ENCODE measurements at regions not wholly inside any gene's neighbourhood (a gene's known extent, or its start where the extent isn't known, plus 50 kb on each side); places are given as distances from the start of the nearest gene placed in this dataset.
"Not testable (repeated sequence)": the region's sequence is repeated elsewhere in the genome, so short reads cannot be mapped to it uniquely, and the experiment has no call there.

DNA sequence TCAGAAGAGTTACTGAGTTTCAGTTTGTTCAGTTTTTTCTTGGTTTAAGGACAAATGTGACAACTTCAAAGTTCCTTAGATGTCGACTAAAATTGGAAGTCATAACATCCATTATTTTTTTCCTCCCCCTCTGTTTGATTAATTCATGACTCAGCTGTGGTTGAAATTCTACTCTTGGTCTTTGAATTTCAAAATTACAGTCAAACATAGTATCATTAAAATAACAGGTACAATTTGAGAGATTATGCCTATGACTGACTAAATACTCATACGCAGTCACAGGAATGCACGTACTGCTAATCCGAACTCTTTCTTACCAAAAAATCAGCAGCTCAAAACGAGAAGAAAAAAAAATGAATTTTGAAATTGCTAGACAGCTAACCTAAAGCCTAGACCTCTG lies 1434.8 kb downstream of the RAPGEF2 start:
- no peak for DNase-seq

DNA sequence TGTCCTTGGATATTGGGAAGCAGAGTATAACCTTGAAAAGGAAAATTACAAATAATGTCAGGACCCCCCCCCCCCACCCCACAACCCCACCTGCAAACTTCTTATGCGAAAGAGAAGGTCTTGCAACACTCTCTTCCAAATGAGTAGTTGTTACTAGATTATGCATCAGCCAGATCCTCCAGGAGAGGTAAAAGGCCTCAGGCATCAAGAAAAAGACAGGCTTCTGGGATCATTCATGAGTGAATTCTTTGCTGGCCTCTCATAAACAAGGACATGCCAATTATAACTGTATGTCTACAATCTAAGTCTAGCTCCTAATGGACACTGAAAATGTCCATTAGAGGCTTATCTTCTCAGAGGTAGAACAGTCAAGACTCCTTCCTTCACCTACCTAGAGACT lies 1443.3 kb downstream of the RAPGEF2 start:
- no peak for DNase-seq

DNA sequence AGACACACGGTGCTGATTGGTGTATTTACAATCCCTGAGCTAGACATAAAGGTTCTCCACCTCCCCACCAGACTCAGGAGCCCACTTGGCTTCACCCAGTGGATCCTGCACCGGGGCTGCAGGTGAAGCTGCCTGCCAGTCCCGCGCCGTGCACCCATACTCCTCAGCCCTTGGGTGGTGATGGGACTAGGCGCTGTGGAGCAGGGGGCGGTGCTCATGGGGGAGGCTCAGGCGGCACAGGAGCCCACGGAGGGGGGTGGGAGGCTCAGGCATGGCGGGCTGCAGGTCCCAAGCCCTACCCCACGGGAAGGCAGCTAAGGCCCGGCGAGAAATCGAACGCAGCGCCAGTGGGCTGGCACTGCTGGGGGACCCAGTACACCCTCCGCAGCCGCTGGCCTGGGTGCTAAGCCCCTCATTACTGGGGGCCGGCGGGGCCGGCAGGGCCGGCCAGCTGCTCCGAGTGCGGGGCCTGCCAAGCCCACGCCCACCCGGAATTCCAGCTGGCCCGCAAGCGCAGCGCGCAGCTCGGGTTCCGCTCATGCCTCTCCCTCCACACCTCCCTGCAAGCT lies 1447.2 kb downstream of the RAPGEF2 start:
- DNase-seq, result not testable (repeated sequence)

DNA sequence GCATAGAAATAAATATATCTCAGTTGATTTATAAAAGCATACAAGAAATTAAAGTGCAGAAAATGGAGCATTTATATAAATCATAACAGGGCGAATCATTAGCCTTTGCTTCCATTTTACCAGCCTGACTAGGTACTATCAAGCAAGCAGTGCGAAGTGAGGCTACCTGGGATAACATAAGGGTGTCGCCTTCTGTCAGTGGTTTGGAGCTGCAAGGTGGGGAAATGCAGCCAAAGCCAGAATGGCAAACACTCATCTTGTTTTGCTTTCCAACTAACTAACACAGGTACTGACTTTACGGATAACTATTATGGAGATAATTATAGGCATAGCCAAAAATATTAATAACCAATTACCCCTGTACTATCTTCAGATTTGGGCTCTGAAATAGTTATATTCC lies 1459.8 kb downstream of the RAPGEF2 start:
- no peak for DNase-seq

DNA sequence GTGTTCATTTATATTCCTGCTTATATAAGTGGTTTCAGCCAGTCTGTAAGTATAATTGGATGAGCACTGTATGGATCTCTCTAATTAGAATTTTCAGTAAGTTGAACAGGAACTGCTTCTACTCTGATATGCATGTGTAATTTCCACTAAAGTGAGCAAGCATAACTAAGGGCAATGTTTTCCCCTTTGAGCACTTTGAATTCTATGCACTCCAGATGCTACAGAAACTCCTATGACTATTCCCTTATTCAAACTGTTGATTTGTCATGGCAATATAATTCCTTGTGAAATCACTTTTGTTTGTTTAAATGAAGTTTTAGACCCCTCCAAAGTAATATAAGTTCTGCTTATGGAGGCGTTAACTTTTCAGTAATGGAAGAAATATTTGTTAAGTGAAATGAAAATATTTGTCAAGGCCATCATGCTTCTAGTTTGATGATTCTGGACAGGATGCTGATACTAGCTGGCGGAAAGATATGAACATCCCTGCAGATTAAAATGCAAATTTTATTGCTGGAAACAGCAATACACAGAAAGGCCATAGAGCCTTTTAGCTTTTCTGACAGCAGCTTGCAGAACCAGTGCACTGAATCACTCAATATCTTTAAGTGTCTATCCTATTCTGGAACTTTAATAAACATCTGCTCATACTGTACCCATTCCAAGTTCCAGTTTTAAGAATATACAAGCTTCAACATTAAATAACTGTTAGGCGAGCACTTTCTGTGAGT lies 1460.8 kb downstream of the RAPGEF2 start:
- DNase-seq, result no peak

DNA sequence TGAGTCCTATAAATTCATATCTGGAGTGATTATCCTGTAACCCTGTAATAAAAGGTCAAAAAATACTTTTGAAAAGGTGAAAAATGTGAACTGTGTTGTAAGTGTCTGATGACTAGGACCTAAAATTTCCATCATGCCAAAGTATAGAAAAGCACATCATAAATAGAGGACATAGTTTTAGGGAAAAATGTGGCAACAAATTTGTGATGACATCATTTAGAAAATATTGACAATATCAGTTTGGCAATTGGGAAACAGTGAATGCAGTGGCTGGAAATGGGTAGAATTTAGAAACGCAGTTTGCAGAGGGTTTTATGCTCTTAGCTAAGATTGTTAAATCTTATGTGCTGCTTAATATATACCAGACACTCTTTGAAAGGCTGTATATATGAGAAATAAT lies 1464.8 kb downstream of the RAPGEF2 start:
- no peak for DNase-seq

DNA sequence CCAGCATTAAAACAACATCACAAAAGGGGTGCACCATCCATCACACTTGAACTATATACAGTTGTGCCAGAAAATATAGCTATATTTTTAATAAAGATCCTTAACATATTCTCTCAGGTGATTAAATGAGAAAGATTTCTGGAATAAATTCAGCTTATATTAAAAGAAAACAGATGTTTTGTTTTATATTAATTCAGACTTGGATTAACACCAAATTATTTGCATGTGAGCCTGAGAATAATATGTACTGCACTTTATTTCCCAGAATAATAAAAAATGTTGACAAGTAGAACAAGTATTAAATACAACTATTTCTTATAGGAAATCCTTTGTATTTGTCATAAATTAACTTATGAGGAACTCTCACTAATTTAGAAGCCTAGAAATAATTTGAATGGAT lies 1467.4 kb downstream of the RAPGEF2 start:
- no peak for DNase-seq

DNA sequence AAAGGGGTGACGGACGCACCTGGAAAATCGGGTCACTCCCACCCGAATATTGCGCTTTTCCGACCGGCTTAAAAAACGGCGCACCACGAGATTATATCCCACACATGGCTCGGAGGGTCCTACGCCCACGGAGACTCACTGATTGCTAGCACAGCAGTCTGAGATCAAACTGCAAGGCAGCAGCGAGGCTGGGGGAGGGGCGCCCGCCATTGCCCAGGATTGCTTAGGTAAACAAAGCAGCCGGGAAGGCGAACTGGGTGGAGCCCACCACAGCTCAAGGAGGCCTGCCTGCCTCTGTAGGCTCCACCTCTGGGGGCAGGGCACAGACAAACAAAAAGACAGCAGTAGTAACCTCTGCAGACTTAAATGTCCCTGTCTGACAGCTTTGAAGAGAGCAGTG lies 1471.4 kb downstream of the RAPGEF2 start:
- DNase-seq, result not testable (repeated sequence)

DNA sequence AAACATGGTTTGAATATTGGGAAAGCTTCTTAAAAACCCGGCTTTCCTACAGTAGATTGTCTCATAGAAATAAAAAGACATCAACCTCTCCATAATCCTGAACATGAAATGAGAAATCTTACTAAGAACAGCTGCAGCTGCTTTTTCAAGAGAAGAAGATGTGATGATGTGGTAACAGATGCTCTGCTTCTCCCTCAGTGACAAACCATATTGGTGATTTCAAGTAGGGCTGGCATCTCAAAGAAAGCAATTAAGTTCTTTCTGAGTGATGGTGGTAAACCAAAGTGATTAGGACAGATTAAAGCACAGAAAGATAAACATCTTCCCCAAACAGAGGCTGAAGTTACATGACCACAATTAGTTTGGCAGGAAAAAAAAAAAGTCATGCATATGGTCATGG lies 1477.7 kb downstream of the RAPGEF2 start:
- DNase-seq, result no peak

DNA sequence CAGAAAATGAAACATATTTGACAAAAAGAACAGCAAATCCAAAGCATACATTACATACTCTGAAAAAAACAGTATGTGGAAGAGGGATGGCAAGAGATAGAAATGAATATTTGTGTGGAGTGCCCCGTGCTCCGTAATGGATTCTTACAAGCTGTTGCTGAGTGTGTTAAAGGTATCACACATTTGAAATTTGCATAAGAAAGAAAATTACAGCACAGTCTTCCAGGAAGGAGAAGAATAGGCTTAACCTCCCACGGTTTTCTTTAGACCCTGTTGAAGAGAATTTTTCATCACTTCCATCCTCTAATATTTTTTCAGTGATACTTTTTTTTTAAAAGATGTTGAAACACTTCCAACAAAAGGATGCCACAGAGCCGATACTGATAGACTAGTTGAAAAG lies 1489.4 kb downstream of the RAPGEF2 start:
- DNase-seq, result no peak

DNA sequence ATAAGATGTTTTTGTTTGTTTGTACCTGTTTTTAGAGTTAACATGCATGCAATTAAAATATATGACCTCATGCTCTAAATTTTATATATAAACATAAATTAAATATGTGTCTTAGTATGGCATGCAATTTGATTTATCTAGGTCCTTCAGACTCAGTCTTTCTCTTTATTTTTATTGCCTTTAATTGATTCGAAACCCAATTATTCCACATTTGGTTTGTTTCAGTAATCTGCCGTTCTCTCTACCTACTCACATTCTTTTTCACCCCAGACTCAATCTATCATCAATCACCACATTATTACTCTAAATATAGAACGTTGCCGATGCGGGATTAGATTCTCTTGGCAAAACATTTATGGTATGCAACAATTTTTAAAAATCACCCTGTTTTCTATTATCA lies 1492.8 kb downstream of the RAPGEF2 start:
- no peak for DNase-seq

DNA sequence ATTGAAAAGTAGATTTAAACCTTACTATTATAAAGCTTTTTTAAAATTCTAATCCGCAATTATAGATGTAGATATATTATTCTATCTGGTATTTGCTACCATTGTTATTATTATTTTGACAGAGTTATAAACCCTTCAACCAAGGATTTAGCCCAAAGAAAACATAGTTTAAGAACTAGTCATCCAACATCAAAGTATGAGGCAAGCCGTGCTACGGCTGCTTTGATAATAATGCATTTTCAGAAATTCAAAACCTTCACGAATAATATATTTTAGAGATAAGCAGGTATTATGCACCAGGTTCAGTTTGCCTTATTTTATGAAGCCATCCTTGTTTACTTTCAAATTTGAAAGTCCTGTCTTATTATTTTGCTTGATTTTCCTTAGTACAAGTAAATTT lies 1501.7 kb downstream of the RAPGEF2 start:
- no peak for DNase-seq

DNA sequence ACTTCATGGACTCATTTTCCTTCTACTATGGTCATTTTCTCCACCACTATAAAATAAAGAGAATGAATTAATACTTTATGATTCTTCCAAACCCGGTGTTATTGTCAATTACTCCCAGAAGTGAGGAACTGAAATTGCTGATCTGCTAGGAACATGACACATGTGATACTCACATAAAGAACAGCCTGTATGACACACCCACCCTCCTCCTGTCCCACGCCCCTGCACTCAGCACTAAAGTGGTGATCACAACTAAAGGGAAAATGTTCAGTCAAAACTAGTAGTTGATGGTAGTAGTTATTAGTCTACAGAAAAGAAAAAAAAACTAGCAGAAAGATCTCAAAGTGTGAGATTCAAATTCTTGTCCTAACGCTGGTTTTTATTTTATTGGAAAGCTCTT lies 1508.3 kb downstream of the RAPGEF2 start:
- no peak for DNase-seq

DNA sequence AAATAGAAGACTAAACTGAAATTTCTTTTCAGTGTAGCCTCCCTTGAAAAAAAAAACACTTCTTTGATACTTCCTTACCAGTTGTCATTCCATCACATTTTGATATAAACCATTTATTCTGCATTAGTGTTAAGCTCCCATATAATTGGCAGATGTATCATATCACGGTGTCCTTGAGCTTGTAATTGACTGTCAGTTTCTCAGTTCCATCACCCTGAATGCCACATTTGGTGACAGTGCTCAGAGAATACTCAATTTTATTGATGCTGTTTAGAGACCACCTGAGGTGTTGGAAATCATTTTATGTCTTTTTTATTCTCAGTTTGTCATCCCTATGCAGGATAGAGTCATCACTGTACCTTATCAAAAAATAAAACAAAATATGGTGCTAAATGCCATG lies 1528.2 kb downstream of the RAPGEF2 start:
- DNase-seq, result no peak

DNA sequence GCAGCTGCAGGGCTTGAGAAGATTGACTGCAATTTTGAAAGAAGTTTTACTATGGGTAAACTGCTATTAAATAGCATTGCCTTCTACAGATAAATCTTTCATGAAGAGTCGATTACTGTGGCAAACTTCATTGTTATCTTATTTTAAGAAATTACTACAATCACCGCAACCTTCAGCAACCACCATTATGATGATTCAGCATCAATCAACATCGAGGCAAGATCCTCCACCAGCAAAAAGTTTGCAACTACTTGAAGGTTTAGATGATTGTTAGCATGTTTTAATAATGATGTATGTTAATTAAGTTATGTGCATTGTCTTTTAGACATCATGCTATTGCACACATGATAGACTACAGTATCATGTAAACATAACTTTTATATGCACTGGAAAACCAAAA lies 1511.0 kb downstream of the FSTL5 start:
- DNase-seq, result no peak

DNA sequence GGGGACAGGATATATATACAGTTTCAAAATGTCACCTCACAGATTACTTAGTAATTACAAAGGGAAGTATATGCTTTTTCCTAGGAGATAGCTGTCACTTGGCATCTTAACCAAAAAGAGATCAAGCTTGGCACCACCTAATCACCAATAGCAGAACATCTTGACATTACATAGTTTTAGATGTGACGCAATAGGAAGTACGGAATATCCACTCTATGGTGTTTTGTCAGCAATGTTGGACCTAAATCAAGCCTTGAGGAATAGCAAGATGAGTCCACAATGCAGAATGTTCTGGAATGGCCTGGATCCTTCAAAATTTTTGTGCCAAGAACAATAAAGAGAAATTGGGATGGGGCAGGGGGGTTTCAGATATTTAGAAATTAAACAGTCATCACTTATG lies 1488.2 kb downstream of the FSTL5 start:
- no peak for DNase-seq

DNA sequence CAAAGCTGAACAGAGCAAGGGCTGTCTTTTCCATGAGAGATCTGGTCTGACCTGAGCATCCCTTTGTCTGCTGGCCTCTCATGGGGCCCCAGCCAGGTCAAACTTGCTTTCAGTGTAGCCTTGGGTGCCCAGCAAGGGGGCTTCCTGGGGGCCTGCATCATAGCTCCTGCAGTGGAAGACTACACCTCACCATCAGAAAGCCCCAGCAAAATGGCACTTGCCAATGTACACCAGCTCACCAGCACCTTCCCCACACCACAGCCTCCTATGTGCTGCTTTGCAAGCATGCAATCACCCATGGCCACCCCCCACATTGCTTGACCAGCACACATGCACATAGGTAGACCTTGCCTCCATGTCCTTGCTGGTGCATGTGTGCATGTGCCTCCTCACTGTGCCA lies 1478.1 kb downstream of the FSTL5 start:
- no peak for DNase-seq

DNA sequence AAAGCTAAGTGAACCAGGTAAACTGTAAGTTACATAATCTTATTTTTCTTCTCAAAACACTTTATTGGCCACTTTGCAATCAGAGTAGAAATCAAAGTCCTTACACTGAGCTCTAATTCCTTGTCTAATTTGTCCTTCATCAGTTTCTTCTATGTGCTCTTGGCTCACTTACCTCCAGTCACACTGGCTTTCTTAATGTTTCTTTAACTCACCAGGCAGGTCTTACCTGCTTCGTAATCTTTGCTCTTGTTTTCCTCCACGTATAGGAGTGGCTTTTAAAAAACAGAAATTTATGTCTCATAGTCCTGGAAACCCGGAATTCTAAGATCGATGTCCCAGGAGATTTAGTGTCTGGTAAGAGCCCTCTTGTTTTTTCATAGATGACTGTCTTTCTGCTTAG lies 1462.1 kb downstream of the FSTL5 start:
- no peak for DNase-seq

DNA sequence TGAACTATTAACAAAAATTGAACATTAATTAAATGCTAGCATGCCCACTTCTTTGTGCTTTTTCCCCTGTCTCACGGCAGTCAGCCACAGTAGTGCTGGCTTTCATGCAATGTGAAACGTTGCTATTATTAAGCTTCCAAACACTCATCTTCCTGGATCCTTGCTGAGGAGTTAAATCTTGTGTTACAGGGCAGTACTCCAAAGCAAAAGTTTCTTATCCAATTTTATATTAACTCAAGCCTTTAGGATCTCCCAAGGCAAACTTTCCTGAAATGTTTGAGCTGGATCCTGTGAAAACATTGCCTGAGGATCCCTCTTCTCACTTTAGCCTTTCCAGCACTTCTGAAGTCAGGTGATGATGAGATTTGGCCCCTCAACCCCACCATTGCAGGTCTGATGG lies 1454.8 kb downstream of the FSTL5 start:
- DNase-seq, result no peak

DNA sequence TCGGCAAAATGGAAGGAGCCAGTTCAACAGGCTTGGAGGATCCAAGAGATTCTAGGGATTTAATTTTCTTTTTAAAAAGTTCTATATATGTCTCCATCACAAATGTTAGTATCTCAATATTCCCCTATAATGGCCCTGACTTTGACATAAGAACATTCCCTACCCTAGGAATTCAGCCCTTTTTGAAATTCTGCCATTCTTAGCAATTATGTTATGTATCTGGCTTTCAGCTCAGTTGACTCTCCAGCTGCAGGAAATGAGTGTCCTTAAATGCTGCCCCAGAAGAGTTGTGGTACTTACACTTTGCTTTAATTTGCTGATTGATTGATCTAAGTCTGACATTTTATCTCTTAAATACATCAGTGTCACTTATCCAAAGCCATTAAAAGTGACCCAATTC lies 1454.3 kb downstream of the FSTL5 start:
- no peak for DNase-seq

DNA sequence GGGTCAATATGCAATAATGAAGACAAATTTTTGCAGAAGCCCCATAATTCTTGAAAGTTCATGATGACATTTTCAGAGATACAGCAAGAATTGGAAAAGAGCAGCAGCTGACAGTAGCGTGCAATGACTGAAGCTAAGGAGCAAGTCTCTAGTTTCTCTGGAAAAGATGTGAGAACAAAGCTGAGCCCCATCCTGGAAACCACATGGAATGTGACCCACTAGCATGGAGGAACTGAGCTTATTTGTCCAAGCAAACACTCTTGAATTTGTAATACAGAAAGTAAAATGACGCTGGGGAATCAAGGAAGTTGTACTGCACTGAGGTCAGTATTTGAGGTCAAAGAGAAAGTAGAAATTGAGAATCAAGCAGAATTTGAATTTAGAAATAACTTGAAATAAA lies 1447.2 kb downstream of the FSTL5 start:
- DNase-seq, result no peak

DNA sequence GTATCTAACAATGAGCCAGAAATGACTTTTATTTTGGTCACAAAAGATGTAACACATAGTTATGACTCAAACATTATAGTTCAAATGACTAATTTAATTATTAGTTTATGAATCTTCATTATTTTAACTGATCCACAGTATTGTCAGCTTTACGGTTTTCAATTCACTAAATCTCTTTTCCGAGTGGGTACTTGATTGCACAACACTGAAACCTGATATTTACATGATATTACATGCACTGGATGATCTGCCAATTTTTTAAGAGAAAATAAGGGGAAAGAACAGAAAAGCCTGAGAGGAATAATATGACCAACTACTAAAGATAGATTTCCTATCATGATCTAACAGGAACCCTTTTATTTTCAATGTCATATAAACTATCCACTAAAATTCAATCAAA lies 1446.0 kb downstream of the FSTL5 start:
- no peak for DNase-seq

DNA sequence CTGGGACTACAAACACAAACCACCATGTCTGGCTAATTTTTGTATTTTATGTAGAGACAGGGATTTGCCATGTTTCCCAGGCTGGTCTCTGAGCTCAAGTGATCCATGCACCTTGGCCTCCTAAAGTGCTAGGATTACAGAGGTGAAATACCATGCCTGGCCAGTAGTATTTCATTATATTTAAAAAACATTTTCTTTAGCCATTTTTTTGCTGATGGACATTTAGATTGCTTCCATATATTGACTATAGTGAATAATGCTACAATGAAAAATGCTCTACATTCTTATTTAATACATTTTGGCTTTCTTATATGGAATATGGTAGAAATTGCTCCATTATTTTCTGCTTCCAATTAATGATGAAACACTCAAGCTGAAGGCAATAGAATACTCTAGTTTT lies 1439.7 kb downstream of the FSTL5 start:
- DNase-seq, result no peak

DNA sequence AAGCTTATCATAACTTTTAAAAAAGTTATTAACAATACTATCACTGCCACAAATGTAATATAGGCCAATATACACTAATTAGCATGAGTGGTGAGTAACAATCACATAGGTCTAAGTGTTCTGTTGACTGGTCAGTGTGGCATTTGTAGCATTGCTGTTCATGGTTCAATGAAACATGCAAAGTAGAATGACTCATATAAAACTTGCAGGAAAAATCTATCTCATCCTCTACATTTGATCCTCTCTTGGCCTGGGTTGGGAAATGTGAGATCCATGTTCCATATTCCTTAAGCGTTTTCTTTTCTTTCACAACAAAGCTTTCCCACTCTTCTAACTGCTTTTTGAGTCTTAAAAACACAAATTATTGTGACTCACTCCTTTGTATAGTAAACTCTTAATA lies 1418.7 kb downstream of the FSTL5 start:
- DNase-seq, result no peak

DNA sequence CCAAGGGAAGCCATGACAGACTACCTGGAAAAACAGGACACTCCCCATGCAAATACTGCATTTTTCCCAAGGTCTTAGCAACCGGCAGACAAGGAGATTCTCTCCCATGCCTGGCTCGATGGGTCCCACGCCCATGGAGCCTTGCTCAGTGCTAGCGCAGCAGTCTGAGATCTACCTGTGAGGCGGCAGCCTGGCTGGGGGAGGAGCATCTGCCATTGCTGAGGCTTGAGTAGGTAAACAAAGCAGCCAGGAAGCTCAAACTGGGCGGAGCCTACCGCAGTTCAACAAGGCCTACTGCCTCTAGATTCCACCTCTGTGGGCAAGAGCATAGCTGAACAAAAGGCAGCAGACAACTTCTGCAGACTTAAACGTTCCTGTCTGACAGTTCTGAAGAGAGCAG lies 1417.2 kb downstream of the FSTL5 start:
- DNase-seq, result not testable (repeated sequence)
